ENCODE measurements at regions not wholly inside any gene's neighbourhood (a gene's known extent, or its start where the extent isn't known, plus 50 kb on each side); places are given as distances from the start of the nearest gene placed in this dataset.

GRCh38 chr1:47663286-47663685 lies 225.4 kb downstream of the FOXD2 start:
- TF ChIP-seq CTCF (IDR thresholded peaks at IDR 0.05) (no peak), POLR2A (IDR thresholded peaks at IDR 0.05) (no peak)
